NCI-H2196 (cell line): ENCODE measurements at regions not wholly inside any gene's neighbourhood (a gene's known extent, or its start where the extent isn't known, plus 50 kb on each side); places are given as distances from the start of the nearest gene placed in this dataset.

Experiments
- DNase-seq: peaks from one replicate; lab custom pipeline; 2025; ENCODE audit not compliant: unreplicated experiment; lab: John Stamatoyannopoulos, UW

DNA sequence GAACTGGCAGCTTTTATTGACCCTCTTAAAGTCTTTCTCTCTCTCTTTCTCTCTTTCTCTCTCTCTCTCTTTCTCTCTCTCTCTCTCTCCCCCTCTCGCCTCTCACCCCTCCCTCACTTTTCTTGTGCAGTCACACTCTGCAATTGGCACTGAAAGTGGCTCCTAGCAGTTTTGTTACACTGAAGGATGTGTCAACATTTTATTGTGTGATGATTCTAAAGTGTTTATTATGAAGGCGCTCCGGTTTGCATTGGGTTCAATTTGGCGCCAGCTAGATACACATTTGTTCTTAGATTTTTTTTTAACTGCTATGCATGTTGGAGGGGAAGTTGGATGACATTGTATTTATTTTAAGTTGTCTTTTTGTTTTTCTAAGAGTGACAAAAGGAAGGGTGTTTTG is 64.0 kb upstream of the CHRM3 start:
- no peak for DNase-seq

GRCh38 chr1:239321877-239322276 is 64.5 kb upstream of the CHRM3 start:
- DNase-seq = no peak

- no peak for DNase-seq
These were observed 68.4 kb upstream of the CHRM3 start for GRCh38 chr1:239317948-239318347.

DNA sequence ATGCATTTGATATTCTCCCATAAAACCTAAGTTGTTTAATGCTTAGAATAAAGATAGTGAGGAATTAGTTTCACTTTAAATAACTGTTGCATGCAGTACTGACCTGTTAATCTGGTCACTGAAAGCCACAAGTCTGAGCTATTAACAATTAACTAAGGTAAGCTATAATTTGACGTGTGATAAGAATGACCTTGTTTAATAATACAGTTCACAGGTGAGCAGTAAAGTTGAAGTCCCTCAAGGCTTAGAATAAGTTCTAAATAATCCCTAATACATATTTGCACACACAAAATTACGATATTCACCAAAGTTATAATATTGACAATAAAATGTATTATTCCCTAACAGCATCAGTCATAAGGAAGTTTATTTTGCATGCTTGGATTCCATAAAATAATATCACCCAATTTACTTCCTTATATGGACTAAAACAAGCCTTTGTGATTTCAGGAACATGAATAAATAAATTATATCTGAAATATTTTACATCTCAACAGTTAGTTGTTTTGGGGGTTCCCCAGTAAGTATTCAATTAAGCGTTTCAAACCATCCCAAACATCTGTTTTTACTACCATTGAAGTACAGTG is 70.6 kb upstream of the CHRM3 start:
- no peak for DNase-seq

- no peak for DNase-seq
These were observed 75.0 kb upstream of the CHRM3 start for GRCh38 chr1:239311331-239311730.

- no peak for DNase-seq
These were observed 77.6 kb upstream of the CHRM3 start for GRCh38 chr1:239308701-239309333.

DNA sequence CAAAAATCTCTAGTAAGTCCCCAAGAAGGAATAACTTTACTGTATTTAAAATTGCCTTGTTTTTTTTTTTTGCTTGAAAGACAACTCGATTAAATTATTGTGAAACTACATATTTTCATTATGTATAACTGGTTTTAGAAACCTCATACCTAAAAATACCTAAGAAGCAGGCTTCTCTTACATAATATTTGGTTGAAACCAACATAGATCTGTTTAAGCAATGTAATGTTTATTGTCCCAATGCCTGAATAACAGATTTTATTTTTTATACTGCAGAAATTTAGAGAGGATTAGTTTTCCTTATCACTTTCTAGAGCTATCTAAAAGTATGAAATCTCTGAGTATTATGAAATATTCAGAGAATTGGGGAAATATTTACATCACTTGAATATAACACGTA is 78.5 kb upstream of the CHRM3 start:
- no peak for DNase-seq

GRCh38 chr1:239306426-239306825 is 79.9 kb upstream of the CHRM3 start:
- no peak for DNase-seq

GRCh38 chr1:239303289-239303688 is 83.1 kb upstream of the CHRM3 start:
- no peak for DNase-seq

DNA sequence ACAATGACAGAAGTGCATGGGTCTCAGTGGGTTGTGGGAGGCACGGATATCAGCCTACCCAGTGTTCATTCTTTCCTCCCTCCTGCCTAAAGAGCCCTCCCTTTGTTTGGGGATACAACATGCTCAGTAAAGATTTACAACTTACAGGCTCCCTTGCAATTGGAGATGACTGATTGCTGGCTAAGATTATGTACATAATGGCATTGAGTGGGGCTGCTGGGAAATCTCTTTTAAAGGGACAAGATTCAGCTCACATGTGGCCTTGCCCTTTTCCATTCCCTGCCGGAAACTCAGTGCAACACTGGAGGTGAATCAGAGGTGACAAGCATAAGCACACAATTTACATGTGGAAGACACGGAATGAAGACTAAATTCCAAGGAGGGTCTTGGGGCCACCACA is 83.7 kb upstream of the CHRM3 start:
- no peak for DNase-seq

DNA sequence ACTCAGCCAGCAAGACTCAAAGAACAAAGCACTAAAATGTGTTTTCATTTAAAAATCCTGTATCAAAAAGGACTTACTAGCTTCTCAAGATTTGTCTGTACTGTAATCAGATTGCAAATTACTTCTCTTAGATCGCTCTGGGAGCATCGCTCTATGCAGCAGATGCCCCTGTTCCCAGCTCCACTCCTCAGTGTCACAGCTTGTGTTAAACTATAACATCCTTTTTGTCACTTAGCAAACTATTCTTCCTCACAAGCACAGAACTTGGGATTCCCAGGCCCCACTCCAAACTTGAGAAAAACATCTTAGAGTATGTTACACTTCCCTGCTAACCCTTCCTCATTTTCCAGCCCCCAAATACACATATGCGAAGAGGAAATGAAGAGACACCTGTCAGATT is 85.1 kb upstream of the CHRM3 start:
- DNase-seq = no peak

GRCh38 chr1:239297910-239298309 is 88.5 kb upstream of the CHRM3 start:
- no peak for DNase-seq

DNA sequence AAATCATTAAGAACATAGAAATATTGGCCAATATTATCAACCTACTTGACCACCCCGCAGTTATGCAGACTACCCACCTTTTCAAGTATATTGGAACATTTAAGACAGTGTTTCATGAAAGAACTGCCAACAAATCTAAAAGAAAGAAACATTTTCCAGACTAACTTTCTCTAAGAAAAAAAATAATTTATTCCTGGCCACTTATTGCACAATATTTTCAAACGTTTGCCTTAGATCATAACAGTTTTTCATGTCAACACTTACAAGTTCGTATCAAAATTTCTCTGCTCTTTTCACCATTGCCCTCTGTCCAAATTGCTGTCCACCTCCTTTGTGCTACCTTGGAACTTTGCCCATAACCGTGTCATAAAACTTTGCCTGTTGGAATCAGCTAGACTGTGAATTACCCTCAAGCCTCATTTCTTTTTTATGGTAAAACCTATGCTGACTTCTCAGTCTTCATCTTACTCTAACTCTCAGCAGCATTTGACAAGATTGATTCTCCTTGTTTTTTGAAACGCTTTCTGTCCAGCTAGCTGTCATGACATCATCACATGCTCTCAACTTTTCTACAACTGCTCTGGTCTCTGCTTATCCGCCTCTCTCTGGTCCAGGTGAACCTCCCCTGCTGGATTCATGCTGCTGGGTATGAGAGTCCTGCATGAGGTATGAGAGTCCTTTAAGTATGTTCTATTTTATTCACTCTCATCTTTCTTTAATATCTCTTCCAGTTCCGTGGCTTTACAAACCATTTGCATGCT is 92.8 kb upstream of the CHRM3 start:
- DNase-seq = no peak

GRCh38 chr1:239288820-239289554 is 97.4 kb upstream of the CHRM3 start:
- no peak for DNase-seq

- DNase-seq = no peak
These were observed 99.1 kb upstream of the CHRM3 start for GRCh38 chr1:239287296-239287695.

GRCh38 chr1:239283216-239283615 is 103.2 kb upstream of the CHRM3 start:
- DNase-seq = no peak

DNA sequence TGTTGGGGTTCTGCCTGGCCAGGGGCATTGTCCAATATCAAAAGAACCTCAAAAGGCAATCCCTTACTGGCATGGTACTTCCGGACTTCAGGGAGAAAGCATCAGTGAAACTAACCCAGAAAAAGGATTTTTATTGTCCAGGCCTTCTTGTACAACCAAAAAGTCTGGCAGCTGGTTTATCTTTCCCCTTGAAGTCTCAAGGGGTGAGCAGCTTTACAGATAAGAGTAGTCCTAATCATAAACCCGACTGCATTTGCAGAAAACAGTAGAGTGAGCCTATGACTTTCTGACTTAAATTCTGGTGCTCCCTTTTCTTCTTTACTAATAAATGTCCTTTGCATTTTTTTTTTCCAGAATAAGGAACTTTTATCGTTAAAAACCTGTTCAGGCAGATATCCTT is 104.0 kb upstream of the CHRM3 start:
- no peak for DNase-seq

DNA sequence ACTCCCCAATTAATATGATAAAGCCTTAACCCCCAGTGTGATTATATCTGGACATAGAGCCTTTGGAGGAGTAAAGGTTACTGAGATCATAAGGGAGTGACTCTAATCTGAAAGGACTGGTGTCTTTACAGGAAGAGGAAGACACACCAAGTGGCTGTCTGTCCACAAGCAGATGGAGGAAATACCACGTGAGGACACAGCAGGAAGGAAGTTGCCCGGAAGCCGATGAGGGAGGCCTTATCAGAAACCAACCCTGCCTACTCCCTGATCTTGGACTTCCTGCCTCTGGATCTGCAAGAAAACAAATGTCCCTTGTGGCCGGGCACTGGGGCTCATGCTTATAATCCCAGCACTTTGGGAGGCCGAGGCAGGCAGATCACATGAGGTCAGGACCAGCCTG is 110.3 kb upstream of the CHRM3 start:
- no peak for DNase-seq

GRCh38 chr1:239274242-239274830 is 112.0 kb upstream of the CHRM3 start:
- DNase-seq = no peak

- DNase-seq = no peak
These were observed 115.9 kb upstream of the CHRM3 start for GRCh38 chr1:239270509-239270908.

GRCh38 chr1:239269706-239270105 is 116.7 kb upstream of the CHRM3 start:
- DNase-seq = no peak
